Stimulated activated CD4-positive, alpha-beta T cell treated with anti-CD3 and anti-CD28 coated beads, Interleukin-12 subunit alpha, Interleukin-12 subunit beta, amount 100 ng/mL, for 24 hours (primary cell): ENCODE measurements at regions not wholly inside any gene's neighbourhood (a gene's known extent, or its start where the extent isn't known, plus 50 kb on each side); places are given as distances from the start of the nearest gene placed in this dataset.

Experiments used
- DNase-seq, 2 experiments: peaks; one replicate each; pipeline ENCODE4 v3.0.0-alpha.2; 2020; ENCODE audit warnings: low read depth in 2 of 2

DNA sequence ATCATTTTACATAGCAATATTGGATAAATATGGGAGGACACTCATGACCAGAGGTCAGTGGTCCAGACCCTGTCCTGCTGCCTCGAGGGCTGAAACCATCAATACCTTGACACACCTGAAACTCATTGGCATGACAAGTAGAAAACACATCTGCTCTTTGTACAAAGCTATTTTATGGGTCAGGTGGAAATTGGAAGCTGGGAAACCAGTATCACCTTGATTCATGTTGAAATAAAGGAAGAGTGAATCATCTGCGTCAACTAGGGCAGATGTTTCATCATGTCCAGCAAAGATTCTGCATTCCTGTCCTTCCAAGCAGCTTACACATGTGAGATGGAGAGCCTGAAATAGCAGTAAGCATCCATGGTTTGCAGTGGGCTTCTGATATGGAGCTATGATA, 80.0 kb upstream of the ERBB4 start:
- no peak for DNase-seq

- DNase-seq = no peak
Measured at GRCh38 chr2:212610872-212611425, 72.3 kb upstream of the ERBB4 start.

DNA sequence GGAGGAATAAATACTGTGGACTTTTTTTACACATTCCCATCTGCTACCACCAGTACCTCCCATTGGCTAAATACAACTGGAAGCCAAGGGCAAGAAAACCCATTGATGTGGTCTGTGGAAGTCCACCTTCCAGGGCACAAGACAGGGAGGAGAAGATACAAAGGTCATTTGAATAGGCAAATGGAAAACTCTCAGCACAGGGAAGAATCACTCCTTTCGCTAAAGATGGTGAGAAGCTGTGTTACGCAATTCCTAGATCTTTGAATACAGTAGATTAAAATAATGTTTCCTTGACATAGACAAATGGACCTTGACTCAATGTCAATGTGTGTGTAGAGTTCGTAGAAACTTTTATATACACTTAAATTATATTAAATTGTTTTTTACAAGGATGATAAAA, 70.9 kb upstream of the ERBB4 start:
- DNase-seq = no peak

DNA sequence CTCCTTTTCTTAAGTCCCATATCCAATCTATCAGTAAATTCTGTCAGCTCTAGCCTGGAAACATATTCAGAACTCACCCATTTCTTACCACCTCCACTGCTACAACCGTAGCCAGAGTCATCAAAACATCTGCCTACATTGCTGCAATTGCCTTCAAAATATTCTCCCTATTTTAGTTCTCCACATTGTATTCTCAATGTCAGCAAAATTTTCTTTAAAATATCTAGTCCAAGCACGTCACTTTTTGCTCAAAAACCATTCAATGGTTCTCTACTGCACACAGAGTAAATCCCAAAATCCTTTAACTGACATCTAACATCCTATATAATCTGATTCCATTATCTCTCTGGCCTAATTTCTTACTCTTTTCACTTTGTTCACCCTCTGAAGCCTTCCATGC, 68.5 kb upstream of the ERBB4 start:
- no peak for DNase-seq

GRCh38 chr2:212606232-212606631, 67.6 kb upstream of the ERBB4 start:
- DNase-seq = no peak

GRCh38 chr2:212596688-212597087, 58.1 kb upstream of the ERBB4 start:
- no peak for DNase-seq

DNA sequence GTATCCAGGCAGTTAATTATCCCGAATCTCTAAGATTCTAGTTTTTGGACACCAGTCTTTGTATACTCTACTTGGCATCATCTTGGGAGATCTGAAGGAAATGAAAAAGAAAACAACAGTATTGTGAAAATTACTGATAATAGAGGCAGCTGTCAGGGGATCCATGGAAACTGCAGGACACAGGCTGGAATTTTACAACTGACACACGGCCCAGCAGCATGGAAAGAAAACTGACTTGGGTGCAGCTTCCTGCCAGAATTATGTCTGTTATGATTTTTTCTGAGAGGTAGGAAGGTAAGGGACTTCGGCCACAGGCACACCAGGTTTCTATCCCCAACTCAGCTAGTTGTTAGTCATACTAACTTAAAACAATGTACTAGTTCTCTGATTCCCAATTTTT, 57.7 kb upstream of the ERBB4 start:
- no peak for DNase-seq

DNA sequence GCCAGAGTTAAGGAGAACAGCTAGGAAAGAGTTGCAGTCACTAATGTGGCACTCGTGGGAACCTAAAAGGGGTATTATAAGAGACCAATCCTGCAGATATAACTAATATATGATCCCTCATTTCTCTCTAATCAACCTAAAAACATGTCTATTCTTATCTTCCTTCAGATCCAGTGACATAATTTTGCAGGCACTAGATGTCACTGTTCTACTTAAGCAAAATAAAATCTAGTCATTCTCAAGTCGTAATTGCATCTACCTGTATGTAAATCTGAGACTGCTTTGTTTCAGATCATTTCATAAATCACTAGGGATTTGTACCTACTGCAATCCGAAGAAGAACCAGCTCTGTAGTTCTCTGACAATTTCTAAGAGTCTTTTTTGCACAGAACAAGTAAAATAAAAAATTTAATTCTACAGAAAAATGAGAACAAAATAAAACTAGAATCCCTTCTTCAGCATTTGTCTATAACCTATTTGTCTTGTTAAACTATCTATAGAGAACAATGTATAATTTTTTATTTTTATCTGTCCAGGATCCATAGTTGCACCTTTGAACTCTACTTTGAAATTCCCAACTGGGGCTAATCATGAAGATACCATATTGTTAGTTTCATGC, 56.5 kb upstream of the ERBB4 start:
- DNase-seq = no peak

GRCh38 chr2:212592695-212593094, 54.1 kb upstream of the ERBB4 start:
- no peak for DNase-seq
